ENCODE measurements at regions not wholly inside any gene's neighbourhood (a gene's known extent, or its start where the extent isn't known, plus 50 kb on each side); places are given as distances from the start of the nearest gene placed in this dataset.

DNA sequence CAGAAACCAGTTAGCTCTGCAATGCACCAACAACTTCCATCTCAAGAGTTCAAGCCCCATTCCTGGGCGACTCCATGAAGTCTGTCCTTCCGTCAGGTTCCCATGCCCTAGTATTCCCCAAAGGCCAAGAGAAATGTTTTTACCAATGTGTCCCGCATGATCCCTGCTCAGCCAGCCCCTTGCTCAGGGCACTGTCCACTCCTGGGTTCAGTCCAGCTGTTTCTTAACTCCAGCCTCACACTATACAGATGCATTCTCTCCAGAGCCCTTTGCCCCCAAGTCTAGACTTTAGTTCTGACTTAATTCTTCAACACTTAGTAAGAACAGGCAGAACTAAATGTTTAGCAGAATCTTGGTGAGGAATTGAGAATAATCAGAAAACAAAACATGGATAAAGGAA, 497.5 kb downstream of the SOX6 start:
- H2BK12ac ChIP-seq (ENCODE audit: low read length), result no peak overlapping the region
- H3K27ac ChIP-seq (replicated peaks; ENCODE audit: low read length), result no peak overlapping the region
- no peaks in the 10 kb centered on the region for H3K9me3 ChIP-seq (replicated peaks in 1 of 2; ENCODE audit: control insufficient read depth in 2 of 2, insufficient read depth in 1 of 2, low read depth in 1 of 2, low read length in 2 of 2)
- no peak overlapping the region for H3K4me3 ChIP-seq (ENCODE audit: low read length in 2 of 2)
- H3K14ac ChIP-seq (ENCODE audit: low read length), result no peak overlapping the region
- no peak overlapping the region for H3K4ac ChIP-seq (ENCODE audit: low read length)
- no peaks in the 10 kb centered on the region for H3K79me1 ChIP-seq (ENCODE audit: low read depth, low read length)
- H3K4me1 ChIP-seq (ENCODE audit: control insufficient read depth in 2 of 2, insufficient read depth in 1 of 2, low read depth in 1 of 2, low read length in 2 of 2), result peaks cover under 1 to 4% of the 10 kb centered on the region in 2 donors
- H4K8ac ChIP-seq (ENCODE audit: low read depth, low read length), result no peak overlapping the region
- no peak overlapping the region for H3K18ac ChIP-seq (ENCODE audit: low read length)
- no peak overlapping the region for H2BK5ac ChIP-seq (ENCODE audit: low read length)
- H3K27me3 ChIP-seq (ENCODE audit: control insufficient read depth in 3 of 3, insufficient read depth in 3 of 3, low read depth in 1 of 3, low read length in 3 of 3), result peaks cover 0 to 48% (median 0%) of the 10 kb centered on the region in 3 experiments
- no peak overlapping the region for H2BK15ac ChIP-seq (ENCODE audit: low read length)
- H4K91ac ChIP-seq (ENCODE audit: low read depth, low read length, poor library complexity), result no peak overlapping the region
- no peak overlapping the region for H2AK5ac ChIP-seq (ENCODE audit: low read depth, low read length)
- H3K9ac ChIP-seq (ENCODE audit: low read depth, low read length, poor library complexity), result no peak overlapping the region
- H3K4me2 ChIP-seq (ENCODE audit: insufficient read depth, low read length, poor library complexity, severe bottlenecking), result no peak overlapping the region
- no peak for DNase-seq (ENCODE audit: low spot score)
- H3K23ac ChIP-seq (ENCODE audit: low read depth, low read length, poor library complexity), result no peak overlapping the region
- H2AFZ ChIP-seq (ENCODE audit: low read length), result no peak overlapping the region
- no peak overlapping the region for H2BK120ac ChIP-seq (ENCODE audit: low read depth, low read length)
- WGBS, 2 donors (ENCODE audit: extremely low coverage in 2 of 2, insufficient read length in 2 of 2, insufficient replicate concordance in 1 of 2), result no CpG with 5 or more reads among the region's 3 CpGs
- no peaks in the 10 kb centered on the region for H3K36me3 ChIP-seq (replicated peaks in 1 of 2; ENCODE audit: control insufficient read depth in 2 of 2, insufficient read depth in 2 of 2, low read length in 2 of 2)

DNA sequence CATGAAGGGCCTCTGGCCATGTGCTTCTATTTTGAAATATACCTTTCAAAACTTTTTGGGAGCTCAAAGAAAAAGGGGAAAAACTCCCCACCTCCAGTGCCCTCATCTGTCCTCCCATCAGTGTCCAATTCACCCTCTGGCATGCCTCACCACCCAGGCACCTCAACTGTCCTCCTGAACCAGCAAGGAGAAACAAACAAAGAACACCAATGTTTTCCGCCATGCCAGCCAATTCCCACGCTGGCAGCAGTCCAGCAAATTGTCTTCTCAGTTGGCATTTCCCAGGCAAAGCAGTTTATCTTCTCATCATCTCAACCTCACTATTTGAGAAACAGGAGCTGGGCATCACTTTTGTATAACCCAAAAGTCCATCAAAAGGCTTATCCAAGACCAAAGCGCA, 496.9 kb downstream of the SOX6 start:
- Histone ChIP-seq H2BK12ac (ENCODE audit: low read length) (no peak overlapping the region), H3K4me2 (ENCODE audit: insufficient read depth, low read length, poor library complexity, severe bottlenecking) (no peak overlapping the region), H3K9me3 (replicated peaks in 1 of 2; ENCODE audit: control insufficient read depth in 2 of 2, insufficient read depth in 1 of 2, low read depth in 1 of 2, low read length in 2 of 2) (no peaks in the 10 kb centered on the region), H3K4me1 (ENCODE audit: control insufficient read depth in 2 of 2, insufficient read depth in 1 of 2, low read depth in 1 of 2, low read length in 2 of 2) (peaks cover 2 to 10% of the 10 kb centered on the region in 2 donors), H3K18ac (ENCODE audit: low read length) (no peak overlapping the region), H4K8ac (ENCODE audit: low read depth, low read length) (no peak overlapping the region), H3K79me1 (ENCODE audit: low read depth, low read length) (no peaks in the 10 kb centered on the region), H4K91ac (ENCODE audit: low read depth, low read length, poor library complexity) (no peak overlapping the region), H2BK5ac (ENCODE audit: low read length) (no peak overlapping the region), H2BK15ac (ENCODE audit: low read length) (no peak overlapping the region), H2AK5ac (ENCODE audit: low read depth, low read length) (no peak overlapping the region), H2BK120ac (ENCODE audit: low read depth, low read length) (no peak overlapping the region), H3K14ac (ENCODE audit: low read length) (no peak overlapping the region), H3K27me3 (ENCODE audit: control insufficient read depth in 3 of 3, insufficient read depth in 3 of 3, low read depth in 1 of 3, low read length in 3 of 3) (peaks cover 0 to 48% (median 0%) of the 10 kb centered on the region in 3 experiments), H3K23ac (ENCODE audit: low read depth, low read length, poor library complexity) (no peak overlapping the region), H3K9ac (ENCODE audit: low read depth, low read length, poor library complexity) (no peak overlapping the region), H3K4ac (ENCODE audit: low read length) (no peak overlapping the region), H3K27ac (replicated peaks; ENCODE audit: low read length) (no peak overlapping the region), H3K36me3 (replicated peaks in 1 of 2; ENCODE audit: control insufficient read depth in 2 of 2, insufficient read depth in 2 of 2, low read length in 2 of 2) (no peaks in the 10 kb centered on the region), H2AFZ (ENCODE audit: low read length) (no peak overlapping the region), H3K4me3 (ENCODE audit: low read length in 2 of 2) (no peak overlapping the region)
- DNase-seq (ENCODE audit: low spot score), result no peak
- no CpG with 5 or more reads among the region's 3 CpGs for WGBS, 2 donors (ENCODE audit: extremely low coverage in 2 of 2, insufficient read length in 2 of 2, insufficient replicate concordance in 1 of 2)

DNA sequence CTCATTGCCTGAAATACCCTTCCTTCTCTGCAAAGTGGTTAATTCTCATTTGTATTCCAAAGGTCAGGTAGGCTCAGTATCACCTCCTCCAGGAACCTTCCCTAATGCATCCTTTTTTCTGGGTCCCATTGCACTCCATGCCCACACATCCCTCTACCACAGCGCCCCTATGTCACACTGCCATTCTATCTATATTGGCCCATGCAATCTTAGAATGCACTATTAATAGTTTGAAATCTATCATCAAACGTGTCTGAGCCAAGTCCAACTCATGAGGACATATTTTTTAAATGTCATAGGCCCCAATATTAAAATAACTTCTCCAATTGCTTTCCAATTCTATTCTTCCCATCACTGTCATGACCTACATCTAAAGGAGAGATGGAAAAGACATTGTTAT, 495.1 kb downstream of the SOX6 start:
- Histone ChIP-seq H3K27me3 (ENCODE audit: control insufficient read depth in 3 of 3, insufficient read depth in 3 of 3, low read depth in 1 of 3, low read length in 3 of 3) (peaks cover 0 to 52% (median 0%) of the 10 kb centered on the region in 3 experiments), H3K23ac (ENCODE audit: low read depth, low read length, poor library complexity) (no peak overlapping the region), H2AFZ (ENCODE audit: low read length) (no peak overlapping the region), H3K4ac (ENCODE audit: low read length) (no peak overlapping the region), H2AK5ac (ENCODE audit: low read depth, low read length) (no peak overlapping the region), H4K8ac (ENCODE audit: low read depth, low read length) (no peak overlapping the region), H3K4me1 (ENCODE audit: control insufficient read depth in 2 of 2, insufficient read depth in 1 of 2, low read depth in 1 of 2, low read length in 2 of 2) (peaks cover 5 to 10% of the 10 kb centered on the region in 2 donors), H2BK12ac (ENCODE audit: low read length) (no peak overlapping the region), H3K36me3 (replicated peaks in 1 of 2; ENCODE audit: control insufficient read depth in 2 of 2, insufficient read depth in 2 of 2, low read length in 2 of 2) (no peaks in the 10 kb centered on the region), H2BK15ac (ENCODE audit: low read length) (no peak overlapping the region), H2BK120ac (ENCODE audit: low read depth, low read length) (no peak overlapping the region), H3K9me3 (replicated peaks in 1 of 2; ENCODE audit: control insufficient read depth in 2 of 2, insufficient read depth in 1 of 2, low read depth in 1 of 2, low read length in 2 of 2) (peaks cover 0 to 1% of the 10 kb centered on the region in 2 donors), H3K4me2 (ENCODE audit: insufficient read depth, low read length, poor library complexity, severe bottlenecking) (no peak overlapping the region), H3K79me1 (ENCODE audit: low read depth, low read length) (no peaks in the 10 kb centered on the region), H3K14ac (ENCODE audit: low read length) (no peak overlapping the region), H3K27ac (replicated peaks; ENCODE audit: low read length) (no peak overlapping the region), H3K4me3 (ENCODE audit: low read length in 2 of 2) (no peak overlapping the region), H3K9ac (ENCODE audit: low read depth, low read length, poor library complexity) (no peak overlapping the region), H3K18ac (ENCODE audit: low read length) (no peak overlapping the region), H2BK5ac (ENCODE audit: low read length) (no peak overlapping the region), H4K91ac (ENCODE audit: low read depth, low read length, poor library complexity) (no peak overlapping the region)
- no CpG with 5 or more reads among the region's 2 CpGs for WGBS, 2 donors (ENCODE audit: extremely low coverage in 2 of 2, insufficient read length in 2 of 2, insufficient replicate concordance in 1 of 2)
- no peak for DNase-seq (ENCODE audit: low spot score)

DNA sequence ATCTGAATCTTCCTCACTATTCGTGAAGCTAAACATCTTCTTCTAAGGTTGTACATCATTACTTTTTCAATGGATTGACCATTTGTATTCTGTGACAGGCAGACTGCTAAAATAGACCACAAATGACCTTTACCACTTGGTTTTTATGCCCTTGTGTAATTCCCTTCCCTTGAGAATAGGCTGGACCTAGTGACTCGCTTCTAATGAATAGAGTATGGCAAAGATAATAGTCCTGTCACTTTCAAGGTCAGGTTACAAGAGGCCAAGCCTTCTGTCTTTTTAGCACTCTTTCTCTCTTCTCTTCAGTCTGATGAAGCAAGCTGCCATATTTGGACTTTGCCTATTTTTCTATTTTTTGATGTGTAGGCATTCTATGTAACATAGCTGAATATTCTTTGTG, 492.9 kb downstream of the SOX6 start:
- no peaks in the 10 kb centered on the region for H3K36me3 ChIP-seq (replicated peaks in 1 of 2; ENCODE audit: control insufficient read depth in 2 of 2, insufficient read depth in 2 of 2, low read length in 2 of 2)
- no peak overlapping the region for H3K4ac ChIP-seq (ENCODE audit: low read length)
- peaks cover 0 to 1% of the 10 kb centered on the region in 2 donors for H3K9me3 ChIP-seq (replicated peaks in 1 of 2; ENCODE audit: control insufficient read depth in 2 of 2, insufficient read depth in 1 of 2, low read depth in 1 of 2, low read length in 2 of 2)
- H4K91ac ChIP-seq (ENCODE audit: low read depth, low read length, poor library complexity), result no peak overlapping the region
- peaks cover 0 to 44% (median 0%) of the 10 kb centered on the region in 3 experiments for H3K27me3 ChIP-seq (ENCODE audit: control insufficient read depth in 3 of 3, insufficient read depth in 3 of 3, low read depth in 1 of 3, low read length in 3 of 3)
- H3K14ac ChIP-seq (ENCODE audit: low read length), result no peak overlapping the region
- H3K4me3 ChIP-seq (ENCODE audit: low read length in 2 of 2), result no peak overlapping the region
- H3K9ac ChIP-seq (ENCODE audit: low read depth, low read length, poor library complexity), result no peak overlapping the region
- H2BK12ac ChIP-seq (ENCODE audit: low read length), result no peak overlapping the region
- H3K18ac ChIP-seq (ENCODE audit: low read length), result no peak overlapping the region
- no peak overlapping the region for H2AFZ ChIP-seq (ENCODE audit: low read length)
- H2BK120ac ChIP-seq (ENCODE audit: low read depth, low read length), result no peak overlapping the region
- H3K79me1 ChIP-seq (ENCODE audit: low read depth, low read length), result no peaks in the 10 kb centered on the region
- H4K8ac ChIP-seq (ENCODE audit: low read depth, low read length), result no peak overlapping the region
- no peak overlapping the region for H2BK5ac ChIP-seq (ENCODE audit: low read length)
- no peak overlapping the region for H3K27ac ChIP-seq (replicated peaks; ENCODE audit: low read length)
- DNase-seq (ENCODE audit: low spot score), result no peak
- H3K4me1 ChIP-seq (ENCODE audit: control insufficient read depth in 2 of 2, insufficient read depth in 1 of 2, low read depth in 1 of 2, low read length in 2 of 2), result peaks cover 5 to 10% of the 10 kb centered on the region in 2 donors
- no peak overlapping the region for H3K23ac ChIP-seq (ENCODE audit: low read depth, low read length, poor library complexity)
- no peak overlapping the region for H2BK15ac ChIP-seq (ENCODE audit: low read length)
- no peak overlapping the region for H2AK5ac ChIP-seq (ENCODE audit: low read depth, low read length)
- H3K4me2 ChIP-seq (ENCODE audit: insufficient read depth, low read length, poor library complexity, severe bottlenecking), result no peak overlapping the region
- WGBS, 2 donors (ENCODE audit: extremely low coverage in 2 of 2, insufficient read length in 2 of 2, insufficient replicate concordance in 1 of 2), result no CpG with 5 or more reads among the region's 2 CpGs

Data from neuronal stem cell (in vitro differentiated cells).